ENCODE measurements at regions not wholly inside any gene's neighbourhood (a gene's known extent, or its start where the extent isn't known, plus 50 kb on each side); places are given as distances from the start of the nearest gene placed in this dataset.

GRCh38 chr6:143009851-143010250, 50.8 kb upstream of the AIG1 start:
- TF ChIP-seq USF2 (IDR thresholded peaks at IDR 0.05) (no peak), TP53 (CRISPR knock-in tag; IDR thresholded peaks at IDR 0.05) (no peak), CTCF (IDR thresholded peaks at IDR 0.05) (no peak), JUNB (IDR thresholded peaks at IDR 0.05) (no peak), PBX3 (IDR thresholded peaks at IDR 0.05) (no peak), MYC (IDR thresholded peaks at IDR 0.05; ENCODE audit: borderline replicate concordance, low read length) (no peak), POLR2A (IDR thresholded peaks at IDR 0.05; ENCODE audit: low read length) (no peak), HOXA7 (CRISPR knock-in tag; IDR thresholded peaks at IDR 0.05) (no peak), CHD2 (IDR thresholded peaks at IDR 0.05; ENCODE audit: low read length, partially characterized antibody) (no peak), ZSCAN20 (CRISPR knock-in tag; IDR thresholded peaks at IDR 0.05) (no peak), HOXB5 (CRISPR knock-in tag; IDR thresholded peaks at IDR 0.05) (no peak), SMC3 (IDR thresholded peaks at IDR 0.05) (no peak), EP300 (IDR thresholded peaks at IDR 0.05) (no peak)

All from A549 (cell line).